ENCODE measurements at regions not wholly inside any gene's neighbourhood (a gene's known extent, or its start where the extent isn't known, plus 50 kb on each side); places are given as distances from the start of the nearest gene placed in this dataset.

GRCh38 chr6:44620922-44621321, 233.4 kb downstream of the CDC5L start:
- Histone ChIP-seq H3K4me1 (no peaks in the 10 kb centered on the region), H3K27me3 (no peaks in the 10 kb centered on the region), H3K27ac (no peak overlapping the region), H3K9me3 (no peaks in the 10 kb centered on the region), H3K36me3 (no peaks in the 10 kb centered on the region), H3K4me3 (no peak overlapping the region)
- ATAC-seq (no peak), DNase-seq (no peak)
- no peak for TF ChIP-seq CTCF (IDR thresholded peaks at IDR 0.05)
- intact Hi-C loops (cut with DNase I) = no loop called here

- no peaks in the 10 kb centered on the region for H3K36me3 ChIP-seq
- DNase-seq (no peak), ATAC-seq (peak; percentile 55)
- H3K4me3 ChIP-seq = no peak overlapping the region
- no peak overlapping the region for H3K27ac ChIP-seq
- no peaks in the 10 kb centered on the region for H3K27me3 ChIP-seq
- no peaks in the 10 kb centered on the region for H3K9me3 ChIP-seq
- TF ChIP-seq CTCF (IDR thresholded peaks at IDR 0.05) = no peak
- intact Hi-C loops (cut with DNase I) = no loop called here
- H3K4me1 ChIP-seq = no peaks in the 10 kb centered on the region
Observed at GRCh38 chr6:44621846-44622245, 234.3 kb downstream of the CDC5L start.

- Histone ChIP-seq H3K27me3 (no peaks in the 10 kb centered on the region), H3K9me3 (no peaks in the 10 kb centered on the region), H3K4me1 (no peaks in the 10 kb centered on the region), H3K27ac (no peak overlapping the region), H3K4me3 (no peak overlapping the region), H3K36me3 (no peaks in the 10 kb centered on the region)
- intact Hi-C loops (cut with DNase I) = no loop called here
- ATAC-seq = no peak
- no peak for TF ChIP-seq CTCF (IDR thresholded peaks at IDR 0.05)
- DNase-seq = no peak
Observed at GRCh38 chr6:44622555-44622954, 235.0 kb downstream of the CDC5L start.

GRCh38 chr6:44622956-44623355, 235.4 kb downstream of the CDC5L start:
- Histone ChIP-seq H3K27me3 (no peaks in the 10 kb centered on the region), H3K36me3 (no peaks in the 10 kb centered on the region), H3K9me3 (no peaks in the 10 kb centered on the region), H3K4me3 (no peak overlapping the region), H3K4me1 (no peaks in the 10 kb centered on the region), H3K27ac (no peak overlapping the region)
- intact Hi-C loops (cut with DNase I) = no loop called here
- DNase-seq (no peak), ATAC-seq (no peak)
- TF ChIP-seq CTCF (IDR thresholded peaks at IDR 0.05) = no peak

DNA sequence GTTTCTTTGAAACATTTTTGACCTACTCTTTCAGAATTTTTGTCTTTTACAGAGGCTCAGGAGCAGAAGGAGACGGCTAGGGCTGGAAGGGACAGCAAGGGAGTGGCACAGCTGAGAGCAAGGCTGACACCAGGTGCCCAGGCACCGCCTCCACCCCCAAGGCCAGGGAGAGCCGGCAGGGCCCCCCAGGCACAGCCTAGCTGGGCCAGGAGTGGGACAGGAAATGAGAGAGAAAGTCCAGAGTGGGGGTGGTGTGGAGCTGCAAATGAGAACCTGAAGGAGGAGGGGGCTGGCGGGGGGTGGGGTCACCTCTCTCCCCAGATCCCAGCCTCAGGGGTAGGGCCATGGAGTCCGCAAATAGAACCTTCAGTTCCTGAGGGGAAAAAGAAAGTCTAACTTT, 236.7 kb downstream of the CDC5L start:
- intact Hi-C loops (cut with DNase I) = no loop called here
- DNase-seq = no peak
- no peaks in the 10 kb centered on the region for H3K9me3 ChIP-seq
- no peak for ATAC-seq
- no peak overlapping the region for H3K27ac ChIP-seq
- H3K36me3 ChIP-seq = no peaks in the 10 kb centered on the region
- H3K27me3 ChIP-seq = no peaks in the 10 kb centered on the region
- no peak for TF ChIP-seq CTCF (IDR thresholded peaks at IDR 0.05)
- H3K4me3 ChIP-seq = no peak overlapping the region
- no peaks in the 10 kb centered on the region for H3K4me1 ChIP-seq
